ENCODE measurements at regions not wholly inside any gene's neighbourhood (a gene's known extent, or its start where the extent isn't known, plus 50 kb on each side); places are given as distances from the start of the nearest gene placed in this dataset.

DNA sequence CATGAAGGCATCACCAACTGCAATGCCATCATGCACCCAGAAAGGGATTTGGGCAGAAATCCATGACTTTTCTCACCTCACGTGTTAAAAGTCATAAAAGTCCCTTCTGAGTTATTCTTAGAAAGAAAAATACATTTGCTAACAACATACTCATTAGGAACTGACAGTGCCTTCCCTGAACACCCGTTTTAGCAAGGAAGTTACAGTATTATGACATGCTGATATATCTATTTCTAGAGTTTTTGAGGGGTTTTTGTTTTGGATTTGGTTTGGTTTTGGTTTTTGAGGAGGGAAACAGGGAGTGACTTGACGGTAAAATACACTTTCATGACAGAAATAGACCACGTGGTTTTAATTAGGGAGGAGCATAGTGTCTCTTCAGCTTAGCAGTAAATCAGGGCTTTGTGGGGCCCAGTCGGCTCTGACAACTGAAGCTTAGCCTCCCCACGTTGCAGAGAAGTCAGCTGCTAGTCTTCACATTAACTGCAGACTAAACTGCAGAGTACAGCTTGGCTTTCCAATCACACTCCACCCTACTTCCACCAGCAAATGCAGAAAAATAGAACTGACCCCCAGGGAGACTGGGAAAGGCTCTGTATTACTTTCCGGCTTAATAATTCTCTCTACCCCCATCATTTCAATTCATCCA is 141.4 kb downstream of the FAM124B start:
- DNase-seq = no peak
- intact Hi-C loops (cut with DNase I) = no loop called here
- WGBS, 3 donors = 19 to 27% (median 22%) methylated on average over 7 of the region's 7 CpGs
- Histone ChIP-seq H3K36me3 (ENCODE audit: insufficient read depth in 1 of 2, low read depth in 1 of 2) (no peaks in the 10 kb centered on the region), H3K4me1 (no peaks in the 10 kb centered on the region), H3K27me3 (ENCODE audit: insufficient read depth in 3 of 3, low read length in 2 of 3) (no peaks in the 10 kb centered on the region), H3K9me3 (no peaks in the 10 kb centered on the region), H3K27ac (no peak overlapping the region), H3K4me3 (no peak overlapping the region)
- ATAC-seq = no peak
- TF ChIP-seq, protein P1, sequence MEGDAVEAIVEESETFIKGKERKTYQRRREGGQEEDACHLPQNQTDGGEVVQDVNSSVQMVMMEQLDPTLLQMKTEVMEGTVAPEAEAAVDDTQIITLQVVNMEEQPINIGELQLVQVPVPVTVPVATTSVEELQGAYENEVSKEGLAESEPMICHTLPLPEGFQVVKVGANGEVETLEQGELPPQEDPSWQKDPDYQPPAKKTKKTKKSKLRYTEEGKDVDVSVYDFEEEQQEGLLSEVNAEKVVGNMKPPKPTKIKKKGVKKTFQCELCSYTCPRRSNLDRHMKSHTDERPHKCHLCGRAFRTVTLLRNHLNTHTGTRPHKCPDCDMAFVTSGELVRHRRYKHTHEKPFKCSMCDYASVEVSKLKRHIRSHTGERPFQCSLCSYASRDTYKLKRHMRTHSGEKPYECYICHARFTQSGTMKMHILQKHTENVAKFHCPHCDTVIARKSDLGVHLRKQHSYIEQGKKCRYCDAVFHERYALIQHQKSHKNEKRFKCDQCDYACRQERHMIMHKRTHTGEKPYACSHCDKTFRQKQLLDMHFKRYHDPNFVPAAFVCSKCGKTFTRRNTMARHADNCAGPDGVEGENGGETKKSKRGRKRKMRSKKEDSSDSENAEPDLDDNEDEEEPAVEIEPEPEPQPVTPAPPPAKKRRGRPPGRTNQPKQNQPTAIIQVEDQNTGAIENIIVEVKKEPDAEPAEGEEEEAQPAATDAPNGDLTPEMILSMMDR (IDR thresholded peaks at IDR 0.05) = no peak

DNA sequence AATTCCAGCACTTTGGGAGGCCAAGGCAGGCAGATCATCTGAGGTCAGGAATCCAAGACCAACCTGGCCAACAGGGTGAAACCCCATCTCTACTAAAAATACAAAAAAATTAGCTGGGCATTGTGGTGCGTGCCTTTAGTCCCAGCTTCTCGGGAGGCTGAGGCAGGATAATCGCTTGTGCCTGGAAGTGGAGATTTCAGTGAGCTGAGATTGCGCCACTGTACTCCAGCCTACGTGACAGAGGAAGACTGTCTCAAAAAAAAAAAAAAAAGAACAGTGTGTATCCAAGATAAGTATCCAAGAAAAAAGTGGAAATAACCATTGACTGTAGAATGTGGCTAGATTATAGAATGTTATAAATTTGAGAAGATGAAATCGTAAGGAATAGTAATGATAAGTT is 142.1 kb downstream of the FAM124B start:
- WGBS, 3 donors = 58 to 86% (median 73%) methylated on average over 6 of the region's 6 CpGs
- no peaks in the 10 kb centered on the region for H3K9me3 ChIP-seq
- DNase-seq = no peak
- peaks cover 0 to 2% (median 0%) of the 10 kb centered on the region in 3 donors for H3K27me3 ChIP-seq (ENCODE audit: insufficient read depth in 3 of 3, low read length in 2 of 3)
- no peak overlapping the region for H3K4me3 ChIP-seq
- intact Hi-C loops (cut with DNase I) = no loop called here
- TF ChIP-seq, protein P1 (IDR thresholded peaks at IDR 0.05) = no peak
- no peaks in the 10 kb centered on the region for H3K36me3 ChIP-seq (ENCODE audit: insufficient read depth in 1 of 2, low read depth in 1 of 2)
- H3K27ac ChIP-seq = no peak overlapping the region
- no peaks in the 10 kb centered on the region for H3K4me1 ChIP-seq
- ATAC-seq = no peak

DNA sequence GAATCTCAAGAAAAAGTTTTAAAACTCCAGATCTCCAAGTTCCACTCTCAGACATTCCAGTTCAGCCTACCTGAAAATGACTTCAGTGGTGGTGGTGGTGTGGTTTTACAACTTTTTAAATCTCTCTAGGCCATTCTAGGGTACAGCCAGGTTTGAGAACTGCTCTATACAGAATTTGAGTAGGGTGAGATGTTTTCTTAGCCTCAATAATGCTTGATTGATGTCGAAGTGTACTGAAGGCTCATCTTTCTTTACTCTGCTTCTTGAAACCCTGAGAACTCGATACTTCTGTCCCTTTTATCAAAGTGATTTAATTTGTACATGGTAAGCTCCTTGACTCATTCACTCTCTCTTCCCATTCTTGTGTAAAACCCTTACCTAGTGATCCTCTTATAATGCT is 143.8 kb downstream of the FAM124B start:
- H3K27ac ChIP-seq = no peak overlapping the region
- no peaks in the 10 kb centered on the region for H3K4me1 ChIP-seq
- peaks cover 0 to 2% (median 0%) of the 10 kb centered on the region in 3 donors for H3K27me3 ChIP-seq (ENCODE audit: insufficient read depth in 3 of 3, low read length in 2 of 3)
- intact Hi-C loops (cut with DNase I) = no loop called here
- TF ChIP-seq, protein P1 (IDR thresholded peaks at IDR 0.05) = no peak
- ATAC-seq = no peak
- H3K9me3 ChIP-seq = no peaks in the 10 kb centered on the region
- DNase-seq = no peak
- no peaks in the 10 kb centered on the region for H3K36me3 ChIP-seq (ENCODE audit: insufficient read depth in 1 of 2, low read depth in 1 of 2)
- 47 to 60% (median 53%) methylated on average over 2 of the region's 2 CpGs for WGBS, 3 donors
- no peak overlapping the region for H3K4me3 ChIP-seq

DNA sequence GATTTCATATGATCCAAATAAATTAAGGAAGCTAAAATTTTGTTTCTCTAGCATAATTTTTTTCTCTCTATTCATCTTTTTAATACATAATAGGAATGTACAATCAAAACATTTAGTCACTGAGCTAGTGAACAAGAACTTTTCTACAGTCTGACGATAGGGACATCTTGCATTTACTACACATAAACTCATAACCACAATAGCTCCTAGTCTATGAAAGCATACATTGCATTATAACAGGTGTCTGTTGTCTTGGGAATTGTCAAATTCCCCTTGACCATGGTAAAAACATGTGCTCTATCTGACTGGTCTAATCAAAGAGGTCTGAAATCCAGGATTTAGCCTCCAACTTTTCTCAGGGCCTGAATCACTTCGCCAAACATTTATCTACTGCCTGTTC is 144.8 kb downstream of the FAM124B start:
- TF ChIP-seq, protein P1 (IDR thresholded peaks at IDR 0.05) = no peak
- intact Hi-C loops (cut with DNase I) = no loop called here
- DNase-seq = no peak
- Histone ChIP-seq H3K27ac (no peak overlapping the region), H3K27me3 (ENCODE audit: insufficient read depth in 3 of 3, low read length in 2 of 3) (peaks cover 0 to 2% (median 0%) of the 10 kb centered on the region in 3 donors), H3K4me1 (no peaks in the 10 kb centered on the region), H3K4me3 (no peak overlapping the region), H3K36me3 (ENCODE audit: insufficient read depth in 1 of 2, low read depth in 1 of 2) (no peaks in the 10 kb centered on the region), H3K9me3 (no peaks in the 10 kb centered on the region)
- WGBS, 3 donors = 48 to 73% (median 48%) methylated on average over 2 of the region's 2 CpGs
- no peak for ATAC-seq

DNA sequence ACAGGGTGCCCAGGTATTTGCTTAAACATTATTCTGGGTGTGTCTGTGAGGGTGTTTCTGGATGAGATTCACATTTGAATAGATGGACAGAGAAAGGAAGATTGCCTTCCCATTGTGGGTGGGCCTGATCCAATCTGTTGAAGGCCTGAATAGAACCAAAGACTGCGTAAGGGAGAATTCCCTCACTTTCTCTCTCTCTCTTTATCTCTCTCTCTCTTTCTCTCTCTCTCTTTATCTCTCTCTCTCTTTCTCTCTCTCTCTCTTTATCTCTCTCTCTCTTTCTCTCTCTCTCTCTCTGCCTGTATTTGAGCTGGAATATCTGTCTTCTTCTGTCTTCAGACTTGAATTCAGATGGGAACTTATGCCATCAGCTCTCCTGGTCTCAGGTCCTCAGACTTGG is 148.4 kb downstream of the FAM124B start:
- H3K4me3 ChIP-seq = no peak overlapping the region
- H3K4me1 ChIP-seq = no peaks in the 10 kb centered on the region
- no peaks in the 10 kb centered on the region for H3K36me3 ChIP-seq (ENCODE audit: insufficient read depth in 1 of 2, low read depth in 1 of 2)
- peaks cover 0 to 2% (median 0%) of the 10 kb centered on the region in 3 donors for H3K27me3 ChIP-seq (ENCODE audit: insufficient read depth in 3 of 3, low read length in 2 of 3)
- no peak for DNase-seq
- intact Hi-C loops (cut with DNase I) = no loop called here
- ATAC-seq = no peak
- WGBS, 3 donors = 86 to 95% (median 92%) methylated on average over 1 of the region's 1 CpG
- no peaks in the 10 kb centered on the region for H3K9me3 ChIP-seq
- H3K27ac ChIP-seq = no peak overlapping the region
- TF ChIP-seq, protein P1 (IDR thresholded peaks at IDR 0.05) = no peak

Data from psoas muscle (tissue), 7 donors.